ENCODE measurements at regions not wholly inside any gene's neighbourhood (a gene's known extent, or its start where the extent isn't known, plus 50 kb on each side); places are given as distances from the start of the nearest gene placed in this dataset.

DNA sequence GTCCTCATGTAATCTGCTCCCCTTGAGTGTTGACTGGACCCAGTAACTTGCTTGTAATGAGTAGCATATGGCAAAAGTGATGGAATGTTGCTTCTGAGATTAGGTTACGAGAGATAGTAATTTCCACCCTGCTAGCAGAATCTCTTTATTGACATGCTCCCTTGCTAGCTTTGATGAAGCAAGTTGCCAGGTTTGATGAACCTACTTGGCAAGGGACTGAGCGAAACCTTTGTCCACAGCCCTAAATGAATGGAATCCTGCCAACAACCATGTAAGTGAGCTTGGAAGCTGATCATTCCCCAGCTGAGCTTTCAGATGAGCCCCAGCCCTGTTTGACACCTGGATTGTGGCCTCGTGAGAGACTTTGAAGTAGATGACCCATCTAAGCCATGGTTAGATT lies 120.8 kb upstream of the PLXNC1 start:
- Histone ChIP-seq H3K4me1 (replicated peaks in 1 of 2) (peaks cover 0 to 8% of the 10 kb centered on the region in 2 donors), H3K27me3 (no peaks in the 10 kb centered on the region), H3K9me3 (replicated peaks in 1 of 3) (peaks cover 0 to 4% (median 0%) of the 10 kb centered on the region in 3 donors), H3K4me3 (no peak overlapping the region), H3K27ac (no peak overlapping the region), H3K36me3 (replicated peaks in 1 of 2) (no peaks in the 10 kb centered on the region)
- TF ChIP-seq, protein P1, sequence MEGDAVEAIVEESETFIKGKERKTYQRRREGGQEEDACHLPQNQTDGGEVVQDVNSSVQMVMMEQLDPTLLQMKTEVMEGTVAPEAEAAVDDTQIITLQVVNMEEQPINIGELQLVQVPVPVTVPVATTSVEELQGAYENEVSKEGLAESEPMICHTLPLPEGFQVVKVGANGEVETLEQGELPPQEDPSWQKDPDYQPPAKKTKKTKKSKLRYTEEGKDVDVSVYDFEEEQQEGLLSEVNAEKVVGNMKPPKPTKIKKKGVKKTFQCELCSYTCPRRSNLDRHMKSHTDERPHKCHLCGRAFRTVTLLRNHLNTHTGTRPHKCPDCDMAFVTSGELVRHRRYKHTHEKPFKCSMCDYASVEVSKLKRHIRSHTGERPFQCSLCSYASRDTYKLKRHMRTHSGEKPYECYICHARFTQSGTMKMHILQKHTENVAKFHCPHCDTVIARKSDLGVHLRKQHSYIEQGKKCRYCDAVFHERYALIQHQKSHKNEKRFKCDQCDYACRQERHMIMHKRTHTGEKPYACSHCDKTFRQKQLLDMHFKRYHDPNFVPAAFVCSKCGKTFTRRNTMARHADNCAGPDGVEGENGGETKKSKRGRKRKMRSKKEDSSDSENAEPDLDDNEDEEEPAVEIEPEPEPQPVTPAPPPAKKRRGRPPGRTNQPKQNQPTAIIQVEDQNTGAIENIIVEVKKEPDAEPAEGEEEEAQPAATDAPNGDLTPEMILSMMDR (IDR thresholded peaks at IDR 0.05) = no peak
- TF ChIP-seq POLR2A (IDR thresholded peaks at IDR 0.05) = no peak
- intact Hi-C loops (cut with DNase I) = no loop called here
- WGBS, 4 donors = 89 to 96% (median 93%) methylated on average over 3 of the region's 3 CpGs
- no peak for DNase-seq

DNA sequence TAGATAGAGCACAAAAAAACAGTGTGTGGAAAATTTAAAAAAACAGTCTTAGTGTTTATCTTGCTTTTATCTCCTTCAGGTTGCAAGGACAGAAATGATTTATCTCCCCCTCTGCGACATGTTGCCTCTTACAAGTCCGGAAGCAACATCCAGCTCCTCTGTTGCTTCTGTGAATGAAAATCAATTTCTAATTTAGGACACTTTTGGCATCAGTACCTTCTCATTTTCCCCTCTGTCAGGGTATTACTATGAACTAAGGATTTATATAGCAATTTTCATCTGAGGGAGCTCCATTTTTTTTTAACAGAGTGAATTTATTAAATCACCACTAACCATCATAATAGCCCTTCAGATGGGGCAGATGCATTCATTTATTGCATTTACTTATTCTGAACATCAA lies 116.6 kb upstream of the PLXNC1 start:
- 24 to 35% (median 31%) methylated on average over 2 of the region's 2 CpGs for WGBS, 4 donors
- Histone ChIP-seq H3K4me1 (replicated peaks in 1 of 2) (no peaks in the 10 kb centered on the region), H3K27ac (no peak overlapping the region), H3K36me3 (replicated peaks in 1 of 2) (no peaks in the 10 kb centered on the region), H3K9me3 (replicated peaks in 1 of 3) (no peaks in the 10 kb centered on the region), H3K27me3 (no peaks in the 10 kb centered on the region), H3K4me3 (no peak overlapping the region)
- no peak for TF ChIP-seq POLR2A (IDR thresholded peaks at IDR 0.05)
- TF ChIP-seq, protein P1 (IDR thresholded peaks at IDR 0.05) = no peak
- intact Hi-C loops (cut with DNase I) = no loop called here
- no peak for DNase-seq

DNA sequence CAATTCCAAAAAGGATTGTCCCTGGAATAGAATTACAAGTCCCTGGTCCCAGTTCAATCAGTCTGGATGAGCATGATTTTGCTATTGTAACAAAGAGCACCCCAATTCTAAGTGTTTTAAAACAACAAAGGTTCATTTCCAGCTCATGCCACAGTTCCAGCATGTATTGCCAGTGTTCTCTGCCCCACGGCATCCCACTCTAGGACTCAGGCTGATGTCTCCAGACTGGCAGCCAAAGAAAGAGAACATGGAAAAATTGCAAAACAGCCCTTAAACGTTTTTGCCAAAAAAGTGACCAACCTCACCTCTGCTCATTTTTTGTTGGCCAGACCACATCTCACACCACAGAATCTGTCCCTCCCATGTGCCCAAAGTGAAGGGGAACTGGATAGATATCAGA lies 116.0 kb upstream of the PLXNC1 start:
- intact Hi-C loops (cut with DNase I) = no loop called here
- peak in 1 of 7 donors; percentile 25 for DNase-seq
- TF ChIP-seq POLR2A (IDR thresholded peaks at IDR 0.05) = no peak
- TF ChIP-seq, protein P1 (IDR thresholded peaks at IDR 0.05) = no peak
- Histone ChIP-seq H3K36me3 (replicated peaks in 1 of 2) (no peaks in the 10 kb centered on the region), H3K4me1 (replicated peaks in 1 of 2) (no peaks in the 10 kb centered on the region), H3K27ac (no peak overlapping the region), H3K4me3 (no peak overlapping the region), H3K9me3 (replicated peaks in 1 of 3) (no peaks in the 10 kb centered on the region), H3K27me3 (no peaks in the 10 kb centered on the region)
- 21 to 41% (median 32%) methylated on average over 2 of the region's 2 CpGs for WGBS, 4 donors

DNA sequence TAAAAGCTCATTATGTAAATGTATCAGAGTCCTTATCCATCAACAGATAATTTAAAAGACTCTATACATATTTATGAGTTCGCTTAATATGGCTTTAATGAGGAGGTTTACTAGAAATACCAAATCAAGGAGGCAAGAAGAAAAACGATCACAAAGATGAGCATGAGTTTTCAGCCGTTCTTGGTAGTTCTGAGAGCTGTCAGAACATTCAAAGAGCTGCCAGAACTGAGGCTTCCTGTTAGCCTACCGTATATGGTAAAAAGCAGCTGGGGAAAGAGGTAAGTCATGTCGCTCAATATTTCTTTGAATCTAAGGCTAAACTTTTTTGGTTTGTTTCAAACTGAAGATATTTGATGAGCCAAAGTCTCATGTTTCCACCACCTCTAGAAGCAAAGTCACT lies 115.3 kb upstream of the PLXNC1 start:
- Histone ChIP-seq H3K9me3 (replicated peaks in 1 of 3) (no peaks in the 10 kb centered on the region), H3K27me3 (no peaks in the 10 kb centered on the region), H3K4me3 (no peak overlapping the region), H3K36me3 (replicated peaks in 1 of 2) (no peaks in the 10 kb centered on the region), H3K4me1 (replicated peaks in 1 of 2) (no peaks in the 10 kb centered on the region), H3K27ac (no peak overlapping the region)
- intact Hi-C loops (cut with DNase I) = no loop called here
- 63 to 73% (median 69%) methylated on average over 5 of the region's 5 CpGs for WGBS, 4 donors
- no peak for TF ChIP-seq POLR2A (IDR thresholded peaks at IDR 0.05)
- TF ChIP-seq, protein P1 (IDR thresholded peaks at IDR 0.05) = no peak
- DNase-seq = no peak
